NCI-H2196 (cell line): ENCODE measurements at regions not wholly inside any gene's neighbourhood (a gene's known extent, or its start where the extent isn't known, plus 50 kb on each side); places are given as distances from the start of the nearest gene placed in this dataset.

ENCODE experiments used
- DNase-seq: peaks from one replicate; lab custom pipeline; 2025; ENCODE audit not compliant: unreplicated experiment; lab: John Stamatoyannopoulos, UW

GRCh38 chr13:106384516-106384915 lies 150.9 kb downstream of the EFNB2 start:
- no peak for DNase-seq

GRCh38 chr13:106383791-106384190 lies 151.7 kb downstream of the EFNB2 start:
- no peak for DNase-seq

- DNase-seq, result no peak
These were observed 152.9 kb downstream of the EFNB2 start for GRCh38 chr13:106382534-106382933.

GRCh38 chr13:106381091-106381490 lies 154.4 kb downstream of the EFNB2 start:
- DNase-seq, result no peak

- no peak for DNase-seq
These were observed 157.4 kb downstream of the EFNB2 start for GRCh38 chr13:106377931-106378662.

- no peak for DNase-seq
These were observed 158.1 kb downstream of the EFNB2 start for GRCh38 chr13:106377341-106377740.

GRCh38 chr13:106376401-106377112 lies 158.9 kb downstream of the EFNB2 start:
- no peak for DNase-seq

- no peak for DNase-seq
These were observed 160.4 kb downstream of the EFNB2 start for GRCh38 chr13:106375085-106375484.

GRCh38 chr13:106374631-106375030 lies 160.8 kb downstream of the EFNB2 start:
- no peak for DNase-seq

- no peak for DNase-seq
These were observed 161.4 kb downstream of the EFNB2 start for GRCh38 chr13:106373989-106374572.

GRCh38 chr13:106373304-106373988 lies 162.0 kb downstream of the EFNB2 start:
- DNase-seq, result no peak

GRCh38 chr13:106372199-106373155 lies 163.0 kb downstream of the EFNB2 start:
- DNase-seq, result no peak

GRCh38 chr13:106371024-106371423 lies 164.4 kb downstream of the EFNB2 start:
- no peak for DNase-seq

- no peak for DNase-seq
These were observed 165.6 kb downstream of the EFNB2 start for GRCh38 chr13:106369858-106370257.

- DNase-seq, result no peak
These were observed 166.4 kb downstream of the EFNB2 start for GRCh38 chr13:106369091-106369490.

- DNase-seq, result no peak
These were observed 168.0 kb downstream of the EFNB2 start for GRCh38 chr13:106367361-106367971.

GRCh38 chr13:106362707-106363106 lies 172.8 kb downstream of the EFNB2 start:
- DNase-seq, result no peak

GRCh38 chr13:106361621-106362020 lies 173.8 kb downstream of the EFNB2 start:
- DNase-seq, result no peak

- DNase-seq, result no peak
These were observed 178.3 kb downstream of the EFNB2 start for GRCh38 chr13:106357198-106357597.

GRCh38 chr13:106355866-106356265 lies 179.6 kb downstream of the EFNB2 start:
- no peak for DNase-seq
